BJ (cell line): ENCODE measurements at regions not wholly inside any gene's neighbourhood (a gene's known extent, or its start where the extent isn't known, plus 50 kb on each side); places are given as distances from the start of the nearest gene placed in this dataset.

Source experiments
- CTCF ChIA-PET: fragments of 350-600 bp; formaldehyde crosslinking; extraction: SDS; loops from one replicate; lab custom pipeline; 2021; ENCODE audit warnings: antibody characterized with exemption, inconsistent platforms; lab: Yijun Ruan, JAX
- POLR2A ChIA-PET: fragments of 300-600 bp; sonication (Branson Sonifier 250); formaldehyde crosslinking; extraction: SDS; loops from one replicate; lab custom pipeline; 2021; ENCODE audit warnings: antibody characterized with exemption; lab: Charles Lee
- DNase-seq: peaks from one replicate; pipeline ENCODE4 v3.0.0-alpha.2; 2011; ENCODE audit warnings: low read depth
- H3K27me3 ChIP-seq: 2 replicates; pipeline ENCODE4 v1.6.0; 2011; ENCODE audit warnings: low read length; ENCODE audit not compliant: control insufficient read depth, insufficient read depth
- H3K36me3 ChIP-seq: 2 replicates; pipeline ENCODE4 v1.5.1; 2011; ENCODE audit warnings: low read length; ENCODE audit not compliant: control insufficient read depth, insufficient read depth
- H3K4me3 ChIP-seq: 2 replicates; pipeline ENCODE4 v1.5.1; 2011; ENCODE audit warnings: low read depth, mild to moderate bottlenecking, control low read depth, low read length
- TF ChIP-seq, protein P1 (sequence below): IDR thresholded peaks from 2 replicates; pipeline ENCODE4 v1.5.1; 2011; ENCODE audit warnings: low read depth, mild to moderate bottlenecking, control low read depth, inconsistent platforms, low read length, moderate library complexity; ENCODE audit not compliant: insufficient read depth

GRCh38 chr9:87158765-87159164 is 211.5 kb upstream of the GAS1 start:
- no peaks in the 10 kb centered on the region for H3K27me3 ChIP-seq
- DNase-seq: no peak
- H3K36me3 ChIP-seq: no peaks in the 10 kb centered on the region
- ChIA-PET CTCF (interaction anchor here (0.9 kb wide), 1 partner anchor 28 kb away, joined by 3 read pairs; no protein-coding TSS in a partner anchor), POLR2A (interaction anchor here (0.7 kb wide), 1 partner anchor 705 kb away, joined by 3 read pairs; no protein-coding TSS in a partner anchor)
- TF ChIP-seq, protein P1, sequence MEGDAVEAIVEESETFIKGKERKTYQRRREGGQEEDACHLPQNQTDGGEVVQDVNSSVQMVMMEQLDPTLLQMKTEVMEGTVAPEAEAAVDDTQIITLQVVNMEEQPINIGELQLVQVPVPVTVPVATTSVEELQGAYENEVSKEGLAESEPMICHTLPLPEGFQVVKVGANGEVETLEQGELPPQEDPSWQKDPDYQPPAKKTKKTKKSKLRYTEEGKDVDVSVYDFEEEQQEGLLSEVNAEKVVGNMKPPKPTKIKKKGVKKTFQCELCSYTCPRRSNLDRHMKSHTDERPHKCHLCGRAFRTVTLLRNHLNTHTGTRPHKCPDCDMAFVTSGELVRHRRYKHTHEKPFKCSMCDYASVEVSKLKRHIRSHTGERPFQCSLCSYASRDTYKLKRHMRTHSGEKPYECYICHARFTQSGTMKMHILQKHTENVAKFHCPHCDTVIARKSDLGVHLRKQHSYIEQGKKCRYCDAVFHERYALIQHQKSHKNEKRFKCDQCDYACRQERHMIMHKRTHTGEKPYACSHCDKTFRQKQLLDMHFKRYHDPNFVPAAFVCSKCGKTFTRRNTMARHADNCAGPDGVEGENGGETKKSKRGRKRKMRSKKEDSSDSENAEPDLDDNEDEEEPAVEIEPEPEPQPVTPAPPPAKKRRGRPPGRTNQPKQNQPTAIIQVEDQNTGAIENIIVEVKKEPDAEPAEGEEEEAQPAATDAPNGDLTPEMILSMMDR: no peak
- no peak overlapping the region for H3K4me3 ChIP-seq

GRCh38 chr9:87160148-87161102 is 213.1 kb upstream of the GAS1 start:
- no peak for DNase-seq
- CTCF ChIA-PET: no interaction called here
- Histone ChIP-seq H3K4me3 (no peak overlapping the region), H3K36me3 (no peaks in the 10 kb centered on the region), H3K27me3 (no peaks in the 10 kb centered on the region)
- POLR2A ChIA-PET: no interaction called here
- TF ChIP-seq, protein P1: no peak

- no peaks in the 10 kb centered on the region for H3K36me3 ChIP-seq
- H3K4me3 ChIP-seq: no peak overlapping the region
- ChIA-PET CTCF (no interaction called here), POLR2A (no interaction called here)
- TF ChIP-seq, protein P1: no peak
- H3K27me3 ChIP-seq: no peaks in the 10 kb centered on the region
- DNase-seq: no peak
Observed at GRCh38 chr9:87167161-87167560, 219.9 kb upstream of the GAS1 start.

- TF ChIP-seq, protein P1: no peak
- Histone ChIP-seq H3K36me3 (no peaks in the 10 kb centered on the region), H3K4me3 (no peak overlapping the region), H3K27me3 (no peaks in the 10 kb centered on the region)
- ChIA-PET POLR2A (no interaction called here), CTCF (interaction anchor here (1.4 kb wide), 1 partner anchor 11 kb away, joined by 3 read pairs; no protein-coding TSS in a partner anchor)
- no peak for DNase-seq
Observed at GRCh38 chr9:87167582-87167981, 220.3 kb upstream of the GAS1 start.

GRCh38 chr9:87178302-87178701 is 231.0 kb upstream of the GAS1 start:
- TF ChIP-seq, protein P1: no peak
- CTCF ChIA-PET: interaction anchor here (1.3 kb wide), 1 partner anchor 23 kb away, joined by 4 read pairs; no protein-coding TSS in a partner anchor
- DNase-seq: no peak
- POLR2A ChIA-PET: interaction anchor here (0.6 kb wide), 1 partner anchor 108 kb away, joined by 7 read pairs; no protein-coding TSS in a partner anchor
- Histone ChIP-seq H3K27me3 (no peaks in the 10 kb centered on the region), H3K36me3 (no peaks in the 10 kb centered on the region), H3K4me3 (no peak overlapping the region)
